C4-2B (cell line): ENCODE measurements at regions not wholly inside any gene's neighbourhood (a gene's known extent, or its start where the extent isn't known, plus 50 kb on each side); places are given as distances from the start of the nearest gene placed in this dataset.

Source experiments
- CTCF ChIP-seq: fragments of 450-650 bp; conservative IDR thresholded peaks from 2 replicates; pipeline ENCODE4 v1.5.1; 2017; ENCODE audit warnings: mild to moderate bottlenecking
- ZFX ChIP-seq: fragments of 450-650 bp; IDR thresholded peaks from 2 replicates; pipeline ENCODE4 v1.6.1; 2017

GRCh38 chr2:234847364-234847635 lies 104.5 kb upstream of the SH3BP4 start:
- TF ChIP-seq CTCF = no peak
- TF ChIP-seq ZFX = no peak
